ENCODE measurements at regions not wholly inside any gene's neighbourhood (a gene's known extent, or its start where the extent isn't known, plus 50 kb on each side); places are given as distances from the start of the nearest gene placed in this dataset.

DNA sequence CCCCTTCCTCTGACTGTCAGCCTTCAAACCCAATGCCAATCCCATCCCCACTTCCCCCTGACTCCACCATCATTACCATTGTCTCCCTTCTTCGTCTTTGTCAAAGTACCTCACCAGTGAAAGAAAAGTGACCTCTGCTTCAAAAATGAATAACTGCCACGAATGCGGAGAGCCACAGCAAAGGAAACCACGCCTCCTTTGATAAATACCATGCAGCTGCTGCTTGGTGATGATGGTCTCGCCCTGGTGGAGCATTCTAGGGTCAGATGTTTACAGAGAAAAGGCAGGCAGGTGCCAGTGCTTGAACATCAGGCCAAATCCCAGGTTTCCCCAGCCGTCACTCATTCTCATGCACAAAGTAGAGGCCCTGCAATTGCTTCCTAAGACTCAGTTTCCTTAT is 162.2 kb downstream of the BCL11A start:
- no peaks in the 10 kb centered on the region for H3K9me3 ChIP-seq (ENCODE audit: low read length)
- H3K9me2 ChIP-seq (ENCODE audit: low read depth, low read length), result no peaks in the 10 kb centered on the region
- no peak overlapping the region for H2AFZ ChIP-seq (ENCODE audit: low read length)
- H3K79me2 ChIP-seq (ENCODE audit: insufficient read depth, low read length), result no peaks in the 10 kb centered on the region
- H3K4me1 ChIP-seq (ENCODE audit: insufficient read depth, low read length, severe bottlenecking), result no peaks in the 10 kb centered on the region
- H3K4me2 ChIP-seq (ENCODE audit: low read length), result no peak overlapping the region
- H3F3A ChIP-seq (ENCODE audit: insufficient read depth, low read length), result no peaks in the 10 kb centered on the region
- H3K4me3 ChIP-seq (ENCODE audit: low read depth, low read length, poor library complexity, severe bottlenecking), result no peak overlapping the region
- TF ChIP-seq EZH2 (IDR thresholded peaks at IDR 0.05; ENCODE audit: borderline replicate concordance, low read length), result no peak
- TF ChIP-seq, protein P1, sequence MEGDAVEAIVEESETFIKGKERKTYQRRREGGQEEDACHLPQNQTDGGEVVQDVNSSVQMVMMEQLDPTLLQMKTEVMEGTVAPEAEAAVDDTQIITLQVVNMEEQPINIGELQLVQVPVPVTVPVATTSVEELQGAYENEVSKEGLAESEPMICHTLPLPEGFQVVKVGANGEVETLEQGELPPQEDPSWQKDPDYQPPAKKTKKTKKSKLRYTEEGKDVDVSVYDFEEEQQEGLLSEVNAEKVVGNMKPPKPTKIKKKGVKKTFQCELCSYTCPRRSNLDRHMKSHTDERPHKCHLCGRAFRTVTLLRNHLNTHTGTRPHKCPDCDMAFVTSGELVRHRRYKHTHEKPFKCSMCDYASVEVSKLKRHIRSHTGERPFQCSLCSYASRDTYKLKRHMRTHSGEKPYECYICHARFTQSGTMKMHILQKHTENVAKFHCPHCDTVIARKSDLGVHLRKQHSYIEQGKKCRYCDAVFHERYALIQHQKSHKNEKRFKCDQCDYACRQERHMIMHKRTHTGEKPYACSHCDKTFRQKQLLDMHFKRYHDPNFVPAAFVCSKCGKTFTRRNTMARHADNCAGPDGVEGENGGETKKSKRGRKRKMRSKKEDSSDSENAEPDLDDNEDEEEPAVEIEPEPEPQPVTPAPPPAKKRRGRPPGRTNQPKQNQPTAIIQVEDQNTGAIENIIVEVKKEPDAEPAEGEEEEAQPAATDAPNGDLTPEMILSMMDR (IDR thresholded peaks at IDR 0.05; ENCODE audit: low read length), result no peak
- no peak overlapping the region for H3K27ac ChIP-seq (ENCODE audit: low read depth, low read length, poor library complexity, severe bottlenecking)
- no peaks in the 10 kb centered on the region for H4K20me1 ChIP-seq (ENCODE audit: insufficient read depth, low read length)
- H3K27me3 ChIP-seq (ENCODE audit: insufficient read depth, low read length), result no peaks in the 10 kb centered on the region
- no peaks in the 10 kb centered on the region for H3K36me3 ChIP-seq (ENCODE audit: insufficient read depth, low read length)
- H3K9ac ChIP-seq (ENCODE audit: low read length), result no peak overlapping the region

DNA sequence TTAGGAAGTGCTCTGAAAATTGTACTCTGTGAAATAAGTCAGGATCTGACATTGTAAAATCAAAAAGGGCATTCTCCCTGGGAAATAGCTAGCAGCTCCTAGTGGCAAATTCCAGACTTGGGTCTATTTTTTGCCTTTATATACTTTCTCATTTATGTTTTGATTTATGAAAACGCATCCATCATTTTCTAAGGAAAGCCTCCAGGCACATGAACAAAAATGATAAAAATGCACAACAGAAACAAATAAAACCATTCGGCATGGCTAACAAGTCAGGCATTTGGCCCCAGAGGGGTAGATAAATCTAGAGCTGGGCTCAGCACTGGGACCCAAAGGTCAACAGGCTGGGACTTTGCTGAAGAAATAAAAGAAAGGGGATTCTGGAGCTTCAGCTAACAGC is 167.0 kb downstream of the BCL11A start:
- H3K4me1 ChIP-seq (ENCODE audit: insufficient read depth, low read length, severe bottlenecking), result no peaks in the 10 kb centered on the region
- no peaks in the 10 kb centered on the region for H3K36me3 ChIP-seq (ENCODE audit: insufficient read depth, low read length)
- no peaks in the 10 kb centered on the region for H4K20me1 ChIP-seq (ENCODE audit: insufficient read depth, low read length)
- H3K27me3 ChIP-seq (ENCODE audit: insufficient read depth, low read length), result no peaks in the 10 kb centered on the region
- no peak overlapping the region for H3K9ac ChIP-seq (ENCODE audit: low read length)
- H3F3A ChIP-seq (ENCODE audit: insufficient read depth, low read length), result no peaks in the 10 kb centered on the region
- no peaks in the 10 kb centered on the region for H3K79me2 ChIP-seq (ENCODE audit: insufficient read depth, low read length)
- no peak overlapping the region for H3K27ac ChIP-seq (ENCODE audit: low read depth, low read length, poor library complexity, severe bottlenecking)
- H3K9me2 ChIP-seq (ENCODE audit: low read depth, low read length), result no peaks in the 10 kb centered on the region
- H3K9me3 ChIP-seq (ENCODE audit: low read length), result no peaks in the 10 kb centered on the region
- H2AFZ ChIP-seq (ENCODE audit: low read length), result no peak overlapping the region
- H3K4me2 ChIP-seq (ENCODE audit: low read length), result no peak overlapping the region
- no peak overlapping the region for H3K4me3 ChIP-seq (ENCODE audit: low read depth, low read length, poor library complexity, severe bottlenecking)
- TF ChIP-seq, protein P1 (IDR thresholded peaks at IDR 0.05; ENCODE audit: low read length), result no peak
- TF ChIP-seq EZH2 (IDR thresholded peaks at IDR 0.05; ENCODE audit: borderline replicate concordance, low read length), result no peak

DNA sequence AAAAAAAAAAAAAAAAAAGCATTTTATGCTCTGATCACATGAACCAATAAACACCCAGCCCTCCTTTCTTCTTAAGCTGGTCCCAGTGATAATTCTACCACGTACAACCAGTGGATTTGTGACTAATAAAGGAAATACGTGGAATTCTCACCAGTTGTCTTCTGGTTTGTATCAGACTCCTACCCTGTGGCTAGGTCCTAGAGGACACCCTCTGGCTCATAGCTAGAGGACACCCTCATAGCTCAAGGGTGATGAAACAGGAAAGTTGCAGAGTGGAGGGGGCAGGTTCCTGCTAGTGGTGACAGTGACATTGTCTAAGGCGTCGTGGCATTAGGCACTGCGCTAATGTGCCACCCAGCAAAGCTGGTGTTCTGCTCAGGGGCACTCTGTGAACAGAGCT is 167.8 kb downstream of the BCL11A start:
- TF ChIP-seq, protein P1 (IDR thresholded peaks at IDR 0.05; ENCODE audit: low read length), result no peak
- no peak for TF ChIP-seq EZH2 (IDR thresholded peaks at IDR 0.05; ENCODE audit: borderline replicate concordance, low read length)
- Histone ChIP-seq H3F3A (ENCODE audit: insufficient read depth, low read length) (no peaks in the 10 kb centered on the region), H3K27me3 (ENCODE audit: insufficient read depth, low read length) (no peaks in the 10 kb centered on the region), H3K4me2 (ENCODE audit: low read length) (no peak overlapping the region), H4K20me1 (ENCODE audit: insufficient read depth, low read length) (no peaks in the 10 kb centered on the region), H3K27ac (ENCODE audit: low read depth, low read length, poor library complexity, severe bottlenecking) (no peak overlapping the region), H3K9me2 (ENCODE audit: low read depth, low read length) (no peaks in the 10 kb centered on the region), H3K9ac (ENCODE audit: low read length) (no peak overlapping the region), H3K36me3 (ENCODE audit: insufficient read depth, low read length) (no peaks in the 10 kb centered on the region), H2AFZ (ENCODE audit: low read length) (no peak overlapping the region), H3K4me3 (ENCODE audit: low read depth, low read length, poor library complexity, severe bottlenecking) (no peak overlapping the region), H3K79me2 (ENCODE audit: insufficient read depth, low read length) (no peaks in the 10 kb centered on the region), H3K9me3 (ENCODE audit: low read length) (no peaks in the 10 kb centered on the region), H3K4me1 (ENCODE audit: insufficient read depth, low read length, severe bottlenecking) (no peaks in the 10 kb centered on the region)

Measured in OCI-LY1 (cell line).